GM19043 (cell line): ENCODE measurements at regions not wholly inside any gene's neighbourhood (a gene's known extent, or its start where the extent isn't known, plus 50 kb on each side); places are given as distances from the start of the nearest gene placed in this dataset.
"Not testable (repeated sequence)": the region's sequence is repeated elsewhere in the genome, so short reads cannot be mapped to it uniquely, and the experiment has no call there.

Experiments
- ATAC-seq: cut with Tn5 transposase; IDR thresholded peaks from one replicate; pipeline ENCODE4 v1.9.1; 2021; ENCODE audit warnings: low read depth; ENCODE audit not compliant: unreplicated experiment

- ATAC-seq, result no peak
Measured at GRCh38 chr15:89023311-89023961, 64.8 kb upstream of the ABHD2 start.

DNA sequence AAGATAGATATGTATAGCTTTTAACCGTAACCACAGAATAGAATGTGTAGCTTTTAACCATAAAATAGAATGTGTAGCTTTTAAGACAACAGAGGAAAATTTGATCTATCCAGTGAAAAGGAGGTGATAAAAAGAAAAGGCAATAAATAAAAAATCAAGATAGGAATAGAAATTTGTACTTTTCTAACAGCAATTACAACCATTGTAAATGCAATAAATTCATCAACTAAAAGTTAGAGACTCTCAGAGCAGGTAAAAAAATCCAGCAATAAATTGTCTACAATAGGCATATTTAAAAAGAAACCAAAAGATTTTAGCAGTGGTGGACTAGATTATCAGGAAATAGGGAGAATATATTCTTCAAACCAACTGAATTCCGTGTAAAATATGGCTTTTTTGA lies 63.8 kb upstream of the ABHD2 start:
- no peak for ATAC-seq

DNA sequence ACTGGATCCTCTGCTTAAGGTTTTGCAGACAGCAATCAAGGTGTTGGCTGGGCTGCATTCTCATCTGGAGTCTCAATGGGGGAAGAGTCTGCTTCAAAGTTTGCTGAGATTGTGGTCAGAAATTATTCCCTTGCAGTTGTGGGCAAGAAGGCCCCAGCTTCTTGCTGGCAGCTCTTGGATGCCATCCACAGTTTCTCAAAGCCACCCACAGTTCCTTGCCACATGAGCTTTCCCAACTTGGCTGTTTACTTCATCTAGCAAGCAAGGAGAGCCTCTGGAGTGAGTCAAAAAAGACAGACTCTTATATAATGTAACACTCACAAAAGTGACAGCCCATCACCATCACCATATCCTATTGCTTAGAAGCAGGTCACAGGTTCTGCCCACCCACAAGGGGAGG lies 62.1 kb upstream of the ABHD2 start:
- no peak for ATAC-seq

GRCh38 chr15:89028036-89028435 lies 60.2 kb upstream of the ABHD2 start:
- ATAC-seq, result no peak

GRCh38 chr15:89030311-89030710 lies 57.9 kb upstream of the ABHD2 start:
- no peak for ATAC-seq

DNA sequence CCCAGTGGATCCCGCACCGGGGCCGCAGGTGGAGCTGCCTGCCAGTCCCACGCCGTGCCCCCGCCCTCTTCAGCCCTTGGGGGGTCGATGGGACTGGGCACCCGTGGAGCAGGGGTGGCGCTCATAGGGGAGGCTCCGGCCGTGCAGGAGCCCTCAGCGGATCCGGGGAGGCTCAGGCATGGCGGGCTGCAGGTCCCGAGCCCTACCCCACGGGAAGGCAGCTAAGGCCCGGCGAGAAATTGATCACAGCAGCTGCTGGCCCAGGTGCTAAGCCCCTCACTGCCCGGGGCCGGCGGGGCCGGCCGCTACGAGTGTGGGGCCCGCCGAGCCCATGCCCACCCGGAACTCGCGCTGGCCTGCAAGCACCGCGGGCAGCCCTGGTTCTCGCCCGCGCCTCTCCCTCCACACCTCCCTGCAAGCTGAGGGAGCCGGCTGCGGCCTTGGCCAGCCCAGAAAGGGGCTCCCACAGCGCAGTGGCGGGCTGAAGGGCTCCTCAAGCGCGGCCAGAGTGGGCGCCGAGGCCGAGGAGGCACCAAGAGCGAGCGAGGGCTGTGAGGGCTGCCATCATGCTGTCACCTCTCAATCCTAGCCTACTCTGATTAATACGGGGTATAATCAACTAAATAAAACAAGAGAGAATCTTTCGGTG lies 56.5 kb upstream of the ABHD2 start:
- not testable (repeated sequence) for ATAC-seq

DNA sequence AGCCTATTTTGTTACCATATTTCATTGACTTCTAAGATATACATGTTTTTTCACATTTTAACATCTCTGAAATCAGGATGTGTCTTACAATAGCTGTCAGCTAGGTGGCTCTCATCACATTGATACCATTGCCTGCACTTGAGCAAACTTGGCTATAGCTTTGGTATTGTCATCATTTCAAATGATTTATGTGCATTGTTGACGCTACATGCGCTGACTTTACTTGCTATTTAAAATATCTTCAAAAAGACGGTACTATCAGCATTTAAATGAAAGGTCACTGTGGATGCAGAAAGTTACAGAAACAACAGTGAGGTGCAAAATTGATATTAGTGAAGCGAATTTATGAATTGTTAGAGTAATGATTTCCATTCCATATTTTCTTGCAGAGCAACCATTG lies 54.0 kb upstream of the ABHD2 start:
- no peak for ATAC-seq

- no peak for ATAC-seq
Measured at GRCh38 chr15:89035150-89035549, 53.1 kb upstream of the ABHD2 start.

DNA sequence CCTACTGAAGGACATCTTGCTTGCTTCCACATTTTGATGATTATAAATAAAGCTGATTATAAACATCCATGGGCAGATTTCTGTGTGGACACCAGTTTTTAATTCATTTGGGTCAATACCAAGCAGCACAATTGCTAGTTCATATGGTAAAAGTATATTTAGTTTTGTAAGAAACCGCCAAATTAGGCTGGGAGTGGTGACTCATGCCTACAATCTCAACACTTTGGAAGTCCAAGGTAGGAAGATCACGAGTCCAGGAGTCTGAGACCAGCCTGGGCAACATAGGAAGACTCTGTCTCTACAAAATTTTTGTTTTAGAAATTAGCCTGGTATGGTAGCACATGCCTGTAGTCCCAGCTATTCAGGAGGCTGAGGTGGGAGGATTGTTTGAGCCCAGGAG lies 52.6 kb upstream of the ABHD2 start:
- ATAC-seq, result no peak

DNA sequence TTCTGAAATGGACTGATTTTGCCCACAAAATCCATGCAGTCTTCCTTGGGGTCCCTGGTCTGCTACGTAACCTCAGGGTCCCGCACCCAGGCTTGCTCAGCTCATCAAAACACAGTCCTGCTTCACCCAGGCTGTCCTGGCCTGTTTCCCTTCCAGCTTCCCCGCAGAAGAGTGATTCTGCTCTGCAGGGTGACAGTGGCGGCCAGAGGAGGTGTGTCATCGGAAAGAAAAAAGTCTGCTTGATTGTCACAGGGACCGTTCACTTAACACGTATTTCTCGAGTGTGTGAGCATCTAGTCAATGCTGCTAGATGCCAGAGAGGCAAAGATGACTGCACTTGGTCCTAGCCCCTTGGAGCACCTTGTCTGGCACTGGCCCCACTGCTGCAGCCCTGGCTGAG lies 50.1 kb upstream of the ABHD2 start:
- no peak for ATAC-seq
